Mesendoderm (in vitro differentiated cells): ENCODE measurements at regions not wholly inside any gene's neighbourhood (a gene's known extent, or its start where the extent isn't known, plus 50 kb on each side); places are given as distances from the start of the nearest gene placed in this dataset.

Experiments used
- DNase-seq: peaks from one replicate; pipeline ENCODE4 v3.0.0; 2013
- H2AK5ac ChIP-seq: 2 replicates; pipeline ENCODE4 v1.6.1; 2013; ENCODE audit warnings: low read length, inconsistent platforms
- H2BK120ac ChIP-seq: 2 replicates; pipeline ENCODE4 v1.6.1; 2013; ENCODE audit warnings: low read depth, mild to moderate bottlenecking, low read length, moderate library complexity, mixed read lengths
- H2BK15ac ChIP-seq: replicated peaks from 2 replicates; pipeline ENCODE4 v1.6.1; 2013; ENCODE audit warnings: low read depth, mild to moderate bottlenecking, moderate library complexity
- H2BK5ac ChIP-seq: 2 replicates; pipeline ENCODE4 v1.6.1; 2013; ENCODE audit warnings: low read length, inconsistent platforms
- H3K18ac ChIP-seq: 2 replicates; pipeline ENCODE4 v1.6.1; 2013; ENCODE audit warnings: mild to moderate bottlenecking, low read length, mixed read lengths
- H3K23ac ChIP-seq: one replicate; pipeline ENCODE4 v1.6.1; 2013; ENCODE audit warnings: low read length
- H3K27ac ChIP-seq: 2 replicates; pipeline ENCODE4 v1.5.1; 2013; ENCODE audit warnings: low read depth, mild to moderate bottlenecking, inconsistent platforms, low read length, moderate library complexity
- H3K27me3 ChIP-seq: 2 replicates; pipeline ENCODE4 v1.6.1; 2013; ENCODE audit warnings: low read length, control low read depth, mild to moderate bottlenecking, inconsistent platforms; ENCODE audit not compliant: insufficient read depth, poor library complexity
- H3K36me3 ChIP-seq: 2 replicates; pipeline ENCODE4 v1.6.1; 2013; ENCODE audit warnings: low read length, inconsistent platforms; ENCODE audit not compliant: control insufficient read depth, insufficient read depth
- H3K4ac ChIP-seq: one replicate; pipeline ENCODE4 v1.6.1; 2013; ENCODE audit warnings: low read depth, mild to moderate bottlenecking, low read length, moderate library complexity
- H3K4me1 ChIP-seq: 2 replicates; pipeline ENCODE4 v1.6.1; 2013; ENCODE audit warnings: low read depth, low read length, inconsistent platforms; ENCODE audit not compliant: control insufficient read depth
- H3K4me2 ChIP-seq: 2 replicates; pipeline ENCODE4 v1.6.1; 2013; ENCODE audit warnings: low read length
- H3K4me3 ChIP-seq: 2 replicates; pipeline ENCODE4 v1.5.1; 2013; ENCODE audit warnings: mild to moderate bottlenecking, low read length
- H3K56ac ChIP-seq: one replicate; pipeline ENCODE4 v1.6.1; 2013; ENCODE audit warnings: low read length
- H3K79me1 ChIP-seq: 2 replicates; pipeline ENCODE4 v1.6.1; 2013; ENCODE audit warnings: low read length, inconsistent platforms
- H3K79me2 ChIP-seq: 2 replicates; pipeline ENCODE4 v1.6.1; 2013; ENCODE audit warnings: mild to moderate bottlenecking, low read length; ENCODE audit not compliant: control insufficient read depth, insufficient read depth
- H3K9ac ChIP-seq: 2 replicates; pipeline ENCODE4 v1.6.1; 2013; ENCODE audit warnings: low read length, inconsistent platforms
- H4K5ac ChIP-seq: one replicate; pipeline ENCODE4 v1.6.1; 2013; ENCODE audit warnings: low read length
- H4K8ac ChIP-seq: one replicate; pipeline ENCODE4 v1.6.1; 2013; ENCODE audit warnings: low read depth, mild to moderate bottlenecking, control low read depth, low read length, moderate library complexity
- WGBS: extraction: QIAGEN DNeasy Blood & Tissue Kit; methylation state at CpG from one replicate; pipeline ENCODE4 v1.1.7; 2013; ENCODE audit warnings: low lambda C conversion rate, missing lambda C conversion rate; ENCODE audit not compliant: insufficient coverage; ENCODE audit errors: extremely low coverage; 5-methylcytosine and 5-hydroxymethylcytosine counted together

DNA sequence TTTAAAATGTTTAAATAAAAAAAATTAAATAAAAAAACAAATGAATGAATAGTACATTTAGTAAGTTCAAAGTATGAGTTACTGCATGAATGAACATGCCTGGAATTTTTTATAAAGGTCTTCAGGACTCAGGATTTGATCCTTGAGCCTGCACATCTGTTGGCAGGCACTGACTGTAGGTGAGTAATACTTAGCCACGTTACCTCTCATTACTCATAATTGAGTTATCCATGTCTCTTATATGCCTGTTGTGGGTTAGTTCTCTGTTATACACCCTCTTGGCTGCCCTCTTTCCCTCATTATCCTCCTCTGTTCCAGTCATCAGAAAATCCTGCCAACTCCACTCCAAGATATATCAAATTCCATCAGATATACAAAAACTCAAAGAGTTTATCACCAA, 276.0 kb downstream of the FBXW7 start:
- Histone ChIP-seq H4K5ac (no peak overlapping the region), H3K4me2 (no peak overlapping the region), H2BK120ac (no peak overlapping the region), H2BK5ac (no peak overlapping the region), H3K36me3 (no peaks in the 10 kb centered on the region), H3K23ac (no peak overlapping the region), H3K4me3 (no peak overlapping the region), H3K79me2 (no peaks in the 10 kb centered on the region), H3K79me1 (no peaks in the 10 kb centered on the region), H3K56ac (no peak overlapping the region), H4K8ac (no peak overlapping the region), H3K4ac (no peak overlapping the region), H3K27me3 (no peaks in the 10 kb centered on the region), H3K4me1 (peaks cover 2% of the 10 kb centered on the region), H3K27ac (no peak overlapping the region), H3K9ac (no peak overlapping the region), H3K18ac (no peak overlapping the region), H2BK15ac (no peak overlapping the region), H2AK5ac (no peak overlapping the region)
- WGBS = no CpG with 5 or more reads among the region's 1 CpG
- no peak for DNase-seq

DNA sequence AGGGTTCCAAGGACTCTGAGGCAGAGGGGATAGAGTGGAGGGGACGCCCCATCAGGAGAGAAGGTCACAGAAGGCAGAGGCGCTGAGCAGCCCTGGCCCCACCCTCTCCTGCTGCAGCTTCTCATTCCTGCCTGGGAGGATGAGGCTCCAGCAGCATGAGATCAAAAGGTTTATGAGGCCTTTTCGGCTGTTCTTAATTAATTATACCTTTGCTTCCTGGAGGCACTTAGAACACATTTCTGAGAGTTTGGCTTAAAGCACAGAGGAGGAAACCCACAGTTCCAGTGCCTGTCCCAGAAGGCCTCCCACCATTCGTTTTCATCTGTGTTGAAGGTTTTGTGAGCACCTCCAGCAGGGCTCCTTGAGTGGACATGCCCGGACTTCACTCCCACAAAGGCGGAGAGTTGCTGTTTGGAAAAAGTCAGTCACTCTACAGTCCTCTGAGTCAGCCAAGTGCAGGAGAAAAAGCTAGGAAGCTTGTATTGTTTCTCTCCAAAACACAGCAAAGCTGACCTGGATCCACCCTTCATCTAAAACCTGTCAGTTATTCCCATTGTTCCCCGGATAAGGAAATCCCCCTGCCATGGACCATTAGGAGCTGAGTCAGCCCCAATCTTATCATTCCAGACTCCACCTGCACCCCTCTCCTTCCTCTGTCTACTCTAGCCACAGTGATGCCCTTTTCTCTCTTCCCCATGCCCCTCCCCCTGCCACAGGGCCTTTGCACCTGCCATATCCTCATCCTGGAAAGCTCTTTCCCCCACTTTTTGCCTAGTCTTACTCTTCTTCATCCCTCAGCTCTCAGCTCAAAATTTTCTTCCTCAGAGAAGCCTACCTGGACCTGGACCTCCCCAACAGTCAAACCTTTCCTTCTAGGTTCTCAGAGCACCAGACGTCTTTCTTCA, 276.8 kb downstream of the FBXW7 start:
- H2BK15ac ChIP-seq = no peak overlapping the region
- H2BK5ac ChIP-seq = no peak overlapping the region
- no peaks in the 10 kb centered on the region for H3K36me3 ChIP-seq
- H4K5ac ChIP-seq = no peak overlapping the region
- WGBS = no CpG with 5 or more reads among the region's 8 CpGs
- peak overlapping the region; percentile 46 for H2BK120ac ChIP-seq
- no peak overlapping the region for H3K56ac ChIP-seq
- H3K18ac ChIP-seq = peak overlapping the region; percentile 53
- DNase-seq = peak; percentile 25
- H3K27ac ChIP-seq = peak overlapping the region; percentile 22
- H3K9ac ChIP-seq = no peak overlapping the region
- H3K23ac ChIP-seq = no peak overlapping the region
- H3K79me1 ChIP-seq = no peaks in the 10 kb centered on the region
- no peak overlapping the region for H2AK5ac ChIP-seq
- no peak overlapping the region for H3K4me3 ChIP-seq
- H3K4me1 ChIP-seq = peaks cover 2% of the 10 kb centered on the region
- no peak overlapping the region for H3K4me2 ChIP-seq
- peak overlapping the region; percentile 5 for H3K4ac ChIP-seq
- no peaks in the 10 kb centered on the region for H3K79me2 ChIP-seq
- no peaks in the 10 kb centered on the region for H3K27me3 ChIP-seq
- H4K8ac ChIP-seq = no peak overlapping the region

DNA sequence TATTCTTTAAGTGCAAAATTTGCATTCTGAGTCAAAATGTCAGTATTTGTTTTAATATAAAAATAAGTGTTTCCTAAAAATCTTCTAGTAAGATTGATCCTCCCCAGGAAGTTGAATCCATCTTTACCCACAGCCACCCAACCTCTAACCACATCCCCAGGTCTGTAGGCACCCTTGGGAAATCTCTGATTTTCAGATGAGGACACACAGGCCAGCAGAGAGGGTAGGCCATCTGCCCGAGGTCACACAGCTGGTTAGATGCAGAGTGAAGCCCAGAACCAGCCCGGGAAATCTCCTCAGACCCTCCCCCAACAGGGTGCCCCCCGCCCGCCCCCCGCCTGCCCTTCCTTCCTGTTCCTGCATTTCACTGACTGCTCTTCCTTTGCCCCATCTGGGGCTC, 277.5 kb downstream of the FBXW7 start:
- no peaks in the 10 kb centered on the region for H3K27me3 ChIP-seq
- H4K5ac ChIP-seq = no peak overlapping the region
- no peaks in the 10 kb centered on the region for H3K36me3 ChIP-seq
- H3K56ac ChIP-seq = no peak overlapping the region
- H3K4ac ChIP-seq = no peak overlapping the region
- H3K79me1 ChIP-seq = no peaks in the 10 kb centered on the region
- H2BK120ac ChIP-seq = peak overlapping the region; percentile 46
- H3K4me1 ChIP-seq = peaks cover 2% of the 10 kb centered on the region
- H3K4me3 ChIP-seq = no peak overlapping the region
- H3K79me2 ChIP-seq = no peaks in the 10 kb centered on the region
- DNase-seq = no peak
- WGBS = no CpG with 5 or more reads among the region's 5 CpGs
- peak overlapping the region; percentile 53 for H3K18ac ChIP-seq
- H2AK5ac ChIP-seq = no peak overlapping the region
- no peak overlapping the region for H3K9ac ChIP-seq
- H4K8ac ChIP-seq = no peak overlapping the region
- peak overlapping the region; percentile 22 for H3K27ac ChIP-seq
- H2BK5ac ChIP-seq = no peak overlapping the region
- H3K4me2 ChIP-seq = no peak overlapping the region
- no peak overlapping the region for H3K23ac ChIP-seq
- no peak overlapping the region for H2BK15ac ChIP-seq

DNA sequence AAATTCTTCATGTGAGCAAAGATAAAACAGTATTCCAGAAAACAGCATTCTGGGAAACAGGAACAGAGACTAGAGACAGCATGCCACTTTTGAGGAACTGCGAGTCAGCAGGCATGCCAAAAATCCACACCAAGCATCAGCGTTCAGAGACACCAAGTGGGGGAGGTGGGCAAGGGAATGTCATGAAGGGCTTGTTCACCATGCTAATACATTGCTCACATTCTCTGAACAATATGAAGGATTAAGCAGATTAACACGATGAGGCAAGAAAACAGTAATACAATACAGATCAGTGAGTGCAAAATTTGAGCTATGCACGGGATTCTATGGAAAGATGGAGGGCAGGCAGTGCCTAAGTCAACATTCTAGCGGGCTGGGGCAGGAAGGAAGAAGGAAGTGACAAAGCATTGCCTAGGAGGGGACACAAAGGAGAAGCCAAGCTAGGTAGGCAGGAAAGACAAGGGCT, 278.3 kb downstream of the FBXW7 start:
- no peak overlapping the region for H3K56ac ChIP-seq
- H3K4me2 ChIP-seq = no peak overlapping the region
- no peak overlapping the region for H3K4ac ChIP-seq
- peak overlapping the region; percentile 27 for H2BK5ac ChIP-seq
- H3K79me2 ChIP-seq = no peaks in the 10 kb centered on the region
- peak overlapping the region; percentile 85 for H3K23ac ChIP-seq
- H3K18ac ChIP-seq = no peak overlapping the region
- WGBS = no CpG with 5 or more reads among the region's 5 CpGs
- no peak overlapping the region for H3K4me3 ChIP-seq
- DNase-seq = peak; percentile 94
- H3K79me1 ChIP-seq = no peaks in the 10 kb centered on the region
- H3K4me1 ChIP-seq = peaks cover 2% of the 10 kb centered on the region
- no peak overlapping the region for H2AK5ac ChIP-seq
- no peaks in the 10 kb centered on the region for H3K36me3 ChIP-seq
- H2BK15ac ChIP-seq = no peak overlapping the region
- no peak overlapping the region for H4K5ac ChIP-seq
- no peak overlapping the region for H4K8ac ChIP-seq
- H3K27me3 ChIP-seq = no peaks in the 10 kb centered on the region
- no peak overlapping the region for H2BK120ac ChIP-seq
- peak overlapping the region; percentile 49 for H3K27ac ChIP-seq
- no peak overlapping the region for H3K9ac ChIP-seq

DNA sequence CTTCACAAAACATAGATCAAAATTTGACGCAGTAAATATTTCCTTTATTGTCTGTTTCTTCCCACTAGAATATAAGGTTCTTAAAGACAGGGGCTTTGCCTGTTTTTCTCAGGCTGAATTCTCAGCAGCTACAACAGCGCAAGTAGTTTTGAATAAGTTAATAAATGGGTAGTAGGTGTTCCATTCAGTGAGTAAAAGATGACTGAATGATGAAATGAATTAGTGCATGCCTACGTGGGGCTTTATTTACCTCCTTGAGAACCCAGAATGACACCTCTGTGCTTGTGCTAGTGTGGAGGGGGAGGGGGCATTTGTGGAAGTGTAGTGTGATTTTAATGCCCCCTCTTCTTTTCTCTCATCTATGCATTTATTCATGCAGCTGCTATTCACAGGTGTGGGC, 278.9 kb downstream of the FBXW7 start:
- Histone ChIP-seq H4K5ac (no peak overlapping the region), H2BK15ac (no peak overlapping the region), H3K9ac (no peak overlapping the region), H3K79me2 (no peaks in the 10 kb centered on the region), H3K23ac (no peak overlapping the region), H3K4me3 (no peak overlapping the region), H3K79me1 (no peaks in the 10 kb centered on the region), H2BK120ac (no peak overlapping the region), H4K8ac (no peak overlapping the region), H3K4me2 (no peak overlapping the region), H3K18ac (no peak overlapping the region), H3K56ac (no peak overlapping the region), H3K27me3 (no peaks in the 10 kb centered on the region), H3K36me3 (no peaks in the 10 kb centered on the region), H3K4ac (no peak overlapping the region), H3K27ac (peak overlapping the region; percentile 20), H2BK5ac (no peak overlapping the region), H3K4me1 (peaks cover 2% of the 10 kb centered on the region), H2AK5ac (no peak overlapping the region)
- no CpG with 5 or more reads among the region's 3 CpGs for WGBS
- DNase-seq = no peak
